ENCODE measurements at regions not wholly inside any gene's neighbourhood (a gene's known extent, or its start where the extent isn't known, plus 50 kb on each side); places are given as distances from the start of the nearest gene placed in this dataset.

DNA sequence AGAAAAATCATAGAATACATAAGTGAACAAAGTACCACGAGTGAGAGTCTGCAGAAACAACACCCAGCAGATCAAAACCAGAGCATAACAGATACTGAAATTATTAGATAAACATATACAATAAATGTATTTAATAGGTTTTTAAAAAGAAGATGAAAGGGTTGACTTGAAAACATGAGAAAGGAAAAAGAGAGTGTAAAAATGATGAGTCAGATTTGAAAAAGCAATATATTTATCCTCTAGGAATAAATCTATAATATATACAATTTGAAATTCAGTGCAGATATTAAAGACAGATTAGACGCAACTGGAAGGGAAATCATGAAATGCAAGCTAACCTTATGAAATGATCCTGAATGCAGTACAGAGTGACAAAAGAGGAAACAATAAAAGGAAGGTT is 170.2 kb upstream of the RUNX1 start:
- TF ChIP-seq CTCF (IDR thresholded peaks at IDR 0.05; ENCODE audit: low read length) (no peak), EZH2 (optimal IDR thresholded peaks at IDR 0.05; ENCODE audit: low read depth, low read length) (no peak), EZH2phosphoT487 (IDR thresholded peaks at IDR 0.05; ENCODE audit: low read length) (no peak)
